NCI-H345 (cell line): ENCODE measurements at regions not wholly inside any gene's neighbourhood (a gene's known extent, or its start where the extent isn't known, plus 50 kb on each side); places are given as distances from the start of the nearest gene placed in this dataset.
"Not testable (repeated sequence)": the region's sequence is repeated elsewhere in the genome, so short reads cannot be mapped to it uniquely, and the experiment has no call there.

Experiments
- DNase-seq: peaks from one replicate; lab custom pipeline; 2025; lab: John Stamatoyannopoulos, UW

DNA sequence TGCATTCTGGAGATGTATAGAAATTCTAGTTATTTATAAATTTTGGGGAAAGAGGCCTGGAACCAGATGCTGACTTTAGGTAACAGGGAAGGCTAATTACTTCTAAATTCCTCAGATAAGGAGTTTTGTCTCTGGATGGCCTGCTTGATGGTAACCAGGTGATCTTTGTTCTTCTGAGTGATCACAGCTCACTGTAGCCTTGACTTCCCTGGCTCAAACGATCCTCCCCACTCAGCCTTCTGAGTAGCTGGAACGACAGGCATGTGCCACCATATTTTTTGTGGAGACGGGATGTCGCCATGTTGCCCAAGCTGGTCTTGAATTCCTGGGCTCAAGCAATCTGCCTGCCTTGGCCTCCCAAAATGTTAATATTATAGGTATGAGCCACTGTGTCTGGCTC lies 54.4 kb upstream of the MSH6 start:
- no peak for DNase-seq

DNA sequence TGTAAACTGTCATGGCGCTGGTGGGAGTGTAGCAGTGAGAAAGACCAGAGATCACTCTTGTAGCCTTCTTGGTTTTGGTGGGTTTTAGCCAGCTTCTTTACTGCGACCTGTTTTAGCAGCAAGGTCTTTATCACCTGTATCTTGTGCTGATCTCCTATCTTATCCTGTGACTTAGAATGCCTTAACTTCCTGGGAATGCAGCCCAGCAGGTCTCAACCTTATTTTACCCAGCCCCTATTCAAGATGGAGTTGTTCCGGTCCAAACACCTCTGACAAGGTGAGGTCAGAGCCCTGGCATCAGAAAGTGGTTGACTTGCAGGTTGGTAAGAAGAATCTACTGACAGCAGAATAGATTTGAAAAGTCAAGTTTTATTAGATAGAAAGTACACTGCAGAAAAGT lies 55.0 kb upstream of the MSH6 start:
- no peak for DNase-seq

DNA sequence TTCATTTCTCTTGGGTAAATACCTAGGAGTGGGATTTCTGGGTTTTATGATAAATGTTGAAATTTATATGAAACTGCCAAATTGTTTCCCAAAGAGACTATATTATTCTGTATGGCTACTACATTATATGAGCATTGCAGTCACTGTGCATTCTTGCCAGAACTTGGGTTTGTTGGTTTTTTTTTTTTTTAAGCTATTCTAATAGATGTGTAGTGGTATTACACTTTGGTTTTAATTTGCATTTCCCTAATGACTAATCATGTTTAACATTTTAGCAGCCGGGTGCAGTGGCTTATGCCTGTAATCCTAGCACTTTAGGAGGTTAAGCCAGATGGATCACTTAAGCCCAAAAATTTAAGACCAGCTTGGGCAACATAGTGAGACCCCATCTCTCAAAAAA lies 56.0 kb upstream of the MSH6 start:
- DNase-seq, result not testable (repeated sequence)

DNA sequence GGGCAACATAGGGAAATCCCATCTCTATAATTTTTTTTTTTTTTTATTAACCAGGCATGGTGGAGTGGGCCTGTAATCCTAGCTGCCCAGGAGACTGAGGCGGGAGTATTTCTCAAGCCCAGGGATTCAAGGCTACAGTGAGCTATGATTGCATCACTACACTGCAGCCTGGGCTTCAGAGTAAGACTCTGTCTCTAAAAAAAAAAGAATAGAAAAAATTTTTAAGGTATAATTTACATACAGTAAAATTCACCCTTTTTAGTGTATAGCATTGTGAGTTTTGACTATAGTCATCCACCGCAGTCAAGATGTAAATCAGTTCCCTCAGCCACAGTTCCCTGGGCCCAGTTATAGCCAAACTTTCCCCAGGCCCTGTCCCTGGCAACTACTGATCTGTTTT lies 57.1 kb upstream of the MSH6 start:
- DNase-seq, result no peak

DNA sequence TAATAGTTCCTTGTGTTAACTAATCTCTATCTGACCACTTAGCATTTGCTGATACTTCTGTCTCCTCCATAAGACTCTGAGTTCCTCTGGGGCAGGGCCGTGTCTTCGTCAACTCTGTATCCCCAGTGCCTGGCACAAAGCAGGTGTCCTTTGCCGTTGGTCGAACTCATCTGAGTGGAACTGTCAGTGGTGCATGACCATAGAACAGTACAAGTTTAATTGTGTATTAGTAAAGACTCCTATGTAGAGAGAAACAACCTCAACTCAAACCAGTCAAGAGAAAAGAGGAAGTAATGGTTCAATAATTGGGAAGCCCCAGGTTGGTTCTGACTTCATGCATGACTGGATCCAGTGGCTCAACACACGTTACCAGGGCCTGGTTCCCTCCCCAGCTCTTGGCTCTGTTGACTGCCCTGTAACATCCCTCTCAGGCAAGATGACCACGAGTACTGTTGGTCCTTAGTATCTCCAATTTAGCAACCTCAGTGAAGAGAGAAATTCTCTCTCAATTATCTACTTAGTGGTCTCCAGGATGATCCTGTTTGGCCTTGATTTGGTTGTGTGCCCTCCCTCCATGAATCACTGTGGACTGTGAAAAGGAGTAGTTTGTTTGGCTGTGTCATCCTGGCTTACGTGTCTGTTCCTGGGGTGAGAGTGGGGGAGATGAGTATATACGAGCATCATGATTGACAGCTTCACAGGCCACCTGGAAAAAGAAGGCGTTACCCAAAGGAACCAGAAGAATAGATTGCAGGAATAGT lies 58.5 kb upstream of the MSH6 start:
- DNase-seq, result no peak

DNA sequence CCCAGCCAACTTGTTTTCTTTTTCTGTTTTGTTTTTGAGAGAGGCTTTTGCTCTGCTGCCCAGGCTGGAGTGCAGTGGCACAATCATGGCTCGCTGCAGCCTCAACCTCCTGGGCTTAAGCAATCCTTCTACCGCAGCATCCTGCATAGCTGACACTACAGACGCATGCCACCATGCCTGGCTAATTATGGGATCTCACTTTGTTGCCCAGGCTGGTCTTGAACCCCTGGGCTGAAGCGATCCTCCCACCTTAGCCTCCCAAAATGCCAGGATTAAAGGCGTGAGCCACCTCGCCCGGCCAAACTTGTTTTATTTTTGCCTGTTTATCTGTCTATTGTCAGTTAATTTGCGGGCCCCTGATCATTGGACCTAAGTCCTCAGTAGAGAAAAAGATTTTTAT lies 61.6 kb upstream of the MSH6 start:
- no peak for DNase-seq

DNA sequence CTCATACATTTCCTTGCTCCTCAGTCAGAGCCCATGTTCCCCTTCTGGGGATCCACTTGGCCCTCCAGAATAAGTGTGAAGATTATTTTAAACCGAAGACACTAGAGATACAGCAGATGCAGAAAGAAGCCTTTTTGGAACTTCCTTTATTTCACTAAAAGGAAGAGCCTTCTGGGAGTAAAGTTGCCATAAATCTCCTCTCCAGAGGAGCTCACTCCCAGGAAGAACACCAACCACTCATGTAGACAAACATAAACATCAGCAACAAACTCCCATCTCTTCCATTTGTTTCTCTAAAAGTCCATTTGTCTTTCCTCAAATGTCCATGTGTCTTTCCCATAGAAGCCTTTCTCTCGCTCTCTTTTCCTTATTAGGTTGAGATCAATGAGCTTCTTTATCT lies 62.4 kb upstream of the MSH6 start:
- DNase-seq, result no peak

DNA sequence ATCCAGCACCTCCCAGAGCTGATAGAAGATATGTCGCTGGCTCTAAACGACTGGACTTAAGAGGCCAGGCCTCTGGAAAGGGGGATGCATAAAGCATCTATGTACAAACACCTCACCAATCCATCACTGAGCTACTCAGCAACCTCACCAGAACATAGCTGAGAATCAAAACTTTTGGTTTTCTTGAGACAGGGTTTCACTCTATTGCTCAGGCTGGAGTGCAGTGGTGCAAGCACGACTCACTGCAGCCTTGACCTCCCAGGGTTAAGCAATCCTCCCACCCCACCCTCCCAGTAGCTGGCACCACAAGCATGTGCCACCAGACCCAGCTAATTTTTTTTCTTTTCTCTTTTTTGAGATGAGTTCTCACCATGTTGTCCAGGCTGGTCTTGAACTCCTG lies 62.9 kb upstream of the MSH6 start:
- DNase-seq, result no peak

DNA sequence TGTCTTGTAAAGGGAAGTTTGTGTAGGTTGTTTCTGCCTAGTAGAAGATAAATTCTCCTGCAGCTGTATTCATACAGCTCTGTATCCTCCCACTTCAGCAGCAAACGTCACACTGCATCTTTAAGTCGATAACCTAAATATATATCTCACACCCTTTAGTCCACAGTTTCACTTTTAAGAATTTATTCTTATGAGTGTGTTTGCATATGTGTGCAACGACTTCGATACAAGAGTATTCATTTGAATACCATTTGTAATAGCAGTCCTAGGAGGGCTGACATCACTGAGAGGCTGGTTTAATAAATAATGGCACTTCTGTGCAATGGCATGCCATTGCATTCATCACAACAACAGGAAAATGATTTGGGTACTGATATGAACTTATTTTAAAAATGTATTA lies 63.8 kb upstream of the MSH6 start:
- DNase-seq, result no peak

DNA sequence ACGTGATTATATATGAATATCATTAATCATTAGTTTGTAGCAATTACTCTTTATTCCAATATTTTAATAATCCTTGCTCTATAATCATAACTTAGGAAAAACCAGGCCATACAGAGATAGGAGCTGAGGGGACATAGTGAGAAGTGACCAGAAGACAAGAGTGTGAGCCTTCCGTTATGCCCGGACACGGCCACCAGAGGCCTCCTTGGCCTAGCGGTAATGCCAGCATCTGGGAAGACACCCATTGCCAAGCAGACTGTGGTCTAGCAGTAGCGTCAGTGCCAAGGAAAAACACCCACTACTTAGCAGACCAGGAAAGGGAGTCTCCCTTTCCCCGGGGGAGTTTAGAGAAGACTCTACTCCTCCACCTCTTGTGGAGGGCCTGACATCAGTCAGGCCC lies 66.6 kb upstream of the MSH6 start:
- not testable (repeated sequence) for DNase-seq

DNA sequence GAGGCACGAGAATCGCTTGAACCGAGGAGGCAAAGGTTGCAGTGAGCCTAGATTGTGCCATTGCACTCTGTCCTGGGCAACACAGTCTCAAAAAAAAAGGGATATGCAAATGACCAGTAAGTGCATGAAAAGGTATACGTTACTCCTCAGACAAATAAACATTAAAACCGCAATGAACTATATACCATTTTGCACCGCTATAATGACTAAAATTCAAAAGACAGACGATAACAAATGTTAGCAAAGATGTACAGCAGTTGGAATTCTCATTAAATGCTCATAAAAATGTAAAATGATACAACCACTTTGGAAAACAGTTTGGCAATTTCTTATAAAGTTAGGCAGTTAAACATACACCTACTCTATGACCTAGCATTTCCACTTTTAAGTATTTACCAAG lies 67.4 kb upstream of the MSH6 start:
- no peak for DNase-seq

DNA sequence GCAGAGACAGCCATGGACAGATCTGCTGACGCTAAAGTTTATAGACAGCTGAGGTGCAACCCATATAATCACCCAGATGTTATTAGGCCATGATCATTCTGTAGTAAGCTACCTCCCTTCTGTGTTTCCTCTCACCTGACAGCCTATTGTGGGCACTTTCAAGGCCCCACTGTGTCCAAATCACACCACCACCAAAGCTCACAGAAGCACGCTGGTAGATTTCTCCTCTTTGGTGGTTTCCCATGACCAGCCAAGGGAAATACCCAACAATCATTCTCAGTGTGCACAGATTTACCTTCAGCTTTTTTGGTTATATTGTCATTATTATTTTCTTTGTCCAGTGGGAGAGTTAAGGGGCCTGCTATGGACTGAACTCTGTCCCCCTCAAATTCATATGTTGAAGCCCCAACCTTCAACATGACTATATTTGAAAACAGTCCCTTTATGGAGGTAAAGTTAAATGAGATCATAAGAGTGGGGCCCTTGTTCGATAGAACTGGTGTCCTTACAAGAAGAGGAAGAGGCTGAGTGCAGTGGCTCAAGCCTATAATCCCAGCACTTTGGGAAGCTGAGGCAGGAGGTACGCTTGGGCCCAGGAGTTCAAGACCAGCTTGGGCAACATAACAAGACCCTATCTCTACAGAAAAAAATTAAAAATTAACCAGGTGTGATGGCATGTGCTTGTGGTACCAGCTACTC lies 74.0 kb upstream of the MSH6 start:
- no peak for DNase-seq

DNA sequence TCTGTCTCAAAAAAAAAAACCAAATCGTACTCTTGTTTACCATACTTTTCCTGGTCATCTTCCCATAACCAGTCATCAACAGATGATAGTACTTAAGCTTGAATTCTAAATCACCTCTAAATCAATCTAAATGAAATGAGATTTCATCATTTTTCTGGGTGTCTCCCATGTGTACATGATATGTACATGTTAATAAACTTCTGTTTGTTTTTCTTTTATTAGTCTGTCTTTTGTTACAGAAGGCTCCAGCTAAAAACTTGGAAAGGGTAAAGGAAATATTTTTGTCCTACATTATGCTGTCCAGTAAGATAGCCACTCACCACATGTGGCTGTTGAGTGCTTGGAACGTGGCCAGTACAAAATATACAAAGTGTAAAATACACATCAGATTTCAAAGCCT lies 78.7 kb upstream of the MSH6 start:
- DNase-seq, result no peak

DNA sequence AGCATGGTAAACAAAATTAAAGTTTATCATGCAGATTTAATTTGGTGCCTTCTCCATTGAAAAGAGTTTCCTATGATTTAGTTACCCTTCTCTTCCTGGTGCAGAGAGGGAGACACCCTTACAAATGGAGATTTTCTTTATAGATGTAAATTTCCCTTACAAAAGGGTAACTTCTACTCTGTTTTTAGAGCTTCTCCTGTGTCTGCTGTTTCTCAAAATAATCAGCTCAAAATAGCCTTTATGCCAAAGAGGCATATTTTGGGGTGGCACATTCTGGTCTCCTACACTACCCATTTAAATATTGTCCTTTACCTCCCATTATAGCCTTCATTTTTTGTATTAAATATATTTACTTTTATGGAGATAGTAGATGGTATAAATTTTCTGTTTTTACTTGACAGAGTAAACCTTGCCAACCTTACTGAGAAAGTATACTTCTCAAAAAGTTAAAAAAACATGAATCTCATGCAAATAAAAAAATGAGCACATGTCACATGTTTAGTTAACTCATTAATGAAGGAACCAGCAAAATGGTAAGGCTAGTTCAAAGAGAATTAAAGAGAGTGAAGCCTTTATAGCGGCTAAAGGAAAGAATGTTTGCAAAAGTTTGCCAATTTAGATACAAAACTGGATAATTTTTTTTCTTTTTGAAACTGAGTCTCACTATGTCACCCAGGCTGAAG lies 83.3 kb upstream of the MSH6 start:
- DNase-seq, result no peak

DNA sequence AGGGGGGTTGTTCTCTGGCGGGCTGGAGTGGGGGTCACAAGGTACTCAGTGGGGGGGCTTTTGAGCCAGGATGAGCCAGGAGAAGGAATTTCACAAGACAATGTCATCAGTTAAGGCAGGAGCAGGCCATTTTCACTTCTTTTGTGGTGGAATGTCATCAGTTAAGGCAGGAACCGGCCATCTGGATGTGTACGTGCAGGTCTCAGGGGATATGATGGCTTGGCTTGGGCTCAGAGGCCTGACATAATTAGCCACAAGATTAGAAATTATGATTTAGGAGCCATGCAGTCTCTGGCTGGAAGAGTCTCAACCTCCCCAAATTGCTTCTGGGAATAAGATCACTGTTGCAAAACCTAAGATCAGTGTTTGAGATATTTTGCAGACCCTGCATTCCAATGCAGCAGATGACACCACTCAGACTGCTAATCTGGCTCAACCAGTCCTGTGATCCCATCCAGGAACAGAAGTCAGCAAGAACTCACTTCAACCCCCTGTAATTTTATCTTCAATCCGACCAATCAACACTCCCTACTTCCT lies 84.4 kb upstream of the MSH6 start:
- not testable (repeated sequence) for DNase-seq

DNA sequence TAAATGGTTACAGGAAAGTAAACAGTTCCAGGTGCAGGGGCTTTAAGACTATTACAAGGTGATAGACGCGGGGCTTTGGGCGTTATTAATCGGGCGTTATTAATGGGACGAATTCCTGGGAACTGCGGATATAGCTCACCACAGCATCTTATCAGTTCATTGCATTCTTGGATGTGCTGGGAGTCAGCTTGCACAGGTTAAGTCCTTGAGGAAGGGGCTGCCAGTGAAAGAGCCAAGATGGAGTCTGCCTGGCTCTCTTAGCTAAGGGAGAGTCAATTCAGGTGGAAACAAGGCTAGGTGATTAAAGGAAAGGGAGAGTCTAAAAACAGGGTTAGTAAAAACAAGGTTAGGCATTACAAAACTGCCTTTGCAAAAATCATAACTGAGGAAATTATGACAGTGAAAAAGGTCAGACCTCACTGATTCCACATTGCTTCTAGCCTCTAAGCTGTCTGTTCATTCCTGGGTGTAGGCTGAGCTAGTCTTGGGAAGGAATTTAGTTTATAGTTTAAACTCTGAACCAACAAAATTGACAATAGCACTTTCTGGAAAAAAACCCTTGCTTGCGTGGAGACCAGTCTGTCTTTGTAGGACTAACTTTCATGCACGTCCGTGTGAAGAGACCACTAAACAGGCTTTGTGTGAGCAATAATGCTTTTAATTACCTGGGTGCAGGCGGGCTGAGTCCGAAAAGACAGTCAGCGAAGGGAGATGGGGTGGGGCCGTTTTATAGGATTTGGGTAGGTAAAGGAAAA lies 85.1 kb upstream of the MSH6 start:
- not testable (repeated sequence) for DNase-seq

DNA sequence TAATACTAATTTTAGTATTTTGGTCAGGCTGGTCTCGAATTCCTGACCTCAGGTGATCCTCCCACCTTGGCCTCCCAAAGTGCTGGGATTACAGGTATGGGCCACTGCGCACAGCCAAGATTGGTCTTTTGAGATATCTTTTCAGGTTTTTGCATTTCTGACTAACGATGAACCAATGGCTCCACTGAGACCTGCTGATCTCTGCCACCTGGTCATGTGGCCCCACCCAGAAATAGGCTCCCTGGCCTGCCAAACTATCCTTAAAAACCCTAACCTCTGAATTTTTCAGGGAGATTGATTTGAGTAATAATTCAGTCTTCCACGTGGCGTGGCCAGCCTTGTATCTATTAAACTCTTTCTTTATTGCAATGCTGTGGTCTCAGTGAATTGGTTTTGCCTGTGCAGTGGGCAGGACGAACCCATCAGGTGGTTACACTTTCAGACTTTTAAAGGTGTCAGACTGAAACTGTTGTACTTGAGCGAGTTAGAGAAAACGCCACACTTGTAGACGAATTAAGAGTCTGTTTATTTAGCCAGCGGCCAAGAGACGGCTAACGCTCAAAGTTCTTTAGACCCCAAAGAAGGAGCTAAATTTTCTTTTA lies 85.8 kb upstream of the MSH6 start:
- no peak for DNase-seq

DNA sequence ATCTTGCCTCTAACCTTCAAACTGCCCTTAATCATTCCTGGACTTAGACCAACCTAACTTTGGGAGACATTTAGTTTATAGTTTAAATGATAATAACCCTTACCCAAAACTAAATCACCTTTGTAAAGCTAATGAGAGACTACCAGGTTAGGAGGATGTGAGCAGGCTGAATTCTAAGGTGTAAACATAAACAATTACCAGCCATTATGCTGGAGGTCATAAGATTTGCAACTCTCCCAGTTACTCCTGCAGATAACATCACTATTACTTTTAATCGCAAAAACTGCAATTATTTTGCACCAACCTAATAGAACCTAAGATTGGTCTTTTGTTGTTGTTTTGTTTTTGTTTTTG lies 86.5 kb upstream of the MSH6 start:
- DNase-seq, result no peak

DNA sequence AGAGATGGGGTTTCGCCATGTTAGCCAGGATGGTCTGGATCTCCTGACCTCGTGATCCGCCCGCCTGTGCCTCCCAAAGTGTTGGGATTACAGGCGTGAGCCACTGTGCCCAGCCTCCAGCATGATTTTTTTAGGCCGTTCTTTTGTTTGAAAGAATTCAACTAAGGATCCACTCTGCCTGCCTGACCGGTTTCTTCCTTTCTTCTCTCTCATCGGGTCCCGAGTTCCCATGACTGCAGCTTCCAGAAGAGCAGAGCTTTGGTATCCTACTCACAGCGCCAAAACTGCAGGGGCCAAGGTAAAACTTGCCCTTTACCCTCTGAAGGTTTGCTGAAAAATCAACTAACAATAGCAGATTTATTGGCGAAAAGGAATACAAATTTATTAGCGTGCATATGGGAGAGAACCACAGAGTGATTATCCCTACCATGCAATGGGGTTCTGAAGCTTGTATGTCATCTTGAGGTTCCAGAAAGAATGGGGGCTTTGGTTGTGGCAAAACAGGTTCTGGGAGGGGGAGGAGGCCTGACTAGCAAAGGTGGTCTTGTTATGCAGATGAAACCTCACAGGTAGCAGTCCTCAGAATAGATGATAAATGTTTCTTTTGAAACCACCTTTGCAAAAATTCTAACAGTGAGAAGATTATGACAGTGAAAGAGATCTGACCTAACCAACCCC lies 87.0 kb upstream of the MSH6 start:
- DNase-seq, result no peak

DNA sequence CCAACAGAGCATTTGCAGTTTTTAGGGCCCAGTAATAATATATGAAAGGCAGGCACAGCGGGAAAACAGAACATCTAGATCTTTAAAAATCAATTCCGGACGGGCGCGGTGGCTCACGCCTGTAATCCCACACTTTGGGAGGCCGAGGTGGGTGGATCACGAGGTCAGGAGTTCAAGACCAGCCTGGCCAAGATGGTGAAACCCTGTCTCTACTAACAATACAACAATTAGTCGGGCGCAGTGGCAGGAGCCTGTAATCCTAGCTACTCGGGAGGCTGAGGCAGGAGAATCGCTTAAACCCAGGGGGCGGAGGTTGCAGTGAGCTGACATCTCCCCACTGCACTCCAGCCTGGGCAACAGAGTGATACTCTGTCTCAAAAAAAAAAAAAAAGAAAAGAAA lies 88.5 kb upstream of the MSH6 start:
- not testable (repeated sequence) for DNase-seq

DNA sequence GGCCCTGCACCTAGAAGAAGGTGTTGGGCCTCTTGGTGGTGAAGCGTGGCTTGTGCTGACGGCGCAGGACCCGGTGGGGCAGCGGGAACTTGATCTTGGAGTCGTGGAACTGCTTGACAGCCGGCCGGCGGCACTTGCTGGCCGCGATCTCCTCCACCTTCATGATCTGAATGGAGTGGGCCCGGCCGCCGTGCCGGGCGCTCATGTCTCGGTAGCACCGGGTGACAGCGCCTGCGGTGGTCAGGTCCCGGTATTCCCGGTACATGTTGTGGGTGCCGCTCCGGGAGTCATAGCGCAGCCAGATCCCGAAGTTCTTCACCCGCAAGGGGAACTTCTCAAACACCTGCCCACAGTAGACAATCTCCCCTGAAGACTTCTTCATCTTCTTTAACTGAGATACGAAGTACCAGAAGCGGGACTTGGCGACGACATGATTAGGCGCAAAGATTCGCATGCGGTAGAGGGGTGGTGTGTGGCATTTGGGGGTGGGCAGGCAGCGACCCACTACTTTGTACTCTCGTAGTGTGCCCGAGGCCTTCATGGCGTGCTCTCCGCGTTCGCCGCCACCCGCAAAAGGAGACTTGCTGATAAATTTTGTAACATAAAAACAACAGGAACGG lies 92.1 kb upstream of the MSH6 start:
- not testable (repeated sequence) for DNase-seq
